H1 (cell line): ENCODE measurements at regions not wholly inside any gene's neighbourhood (a gene's known extent, or its start where the extent isn't known, plus 50 kb on each side); places are given as distances from the start of the nearest gene placed in this dataset.

Source experiments
- POLR2AphosphoS5 ChIP-seq: IDR thresholded peaks from 2 replicates; pipeline ENCODE4 v1.6.1; 2011; ENCODE audit warnings: low read depth, low read length
- YY1 ChIP-seq: IDR thresholded peaks from 2 replicates; pipeline ENCODE4 v1.6.1; 2011; ENCODE audit warnings: low read depth, mild to moderate bottlenecking, low read length
- ZNF274 ChIP-seq: IDR thresholded peaks from 2 replicates; pipeline ENCODE4 v1.7.0; 2012; ENCODE audit warnings: low read length, borderline replicate concordance; ENCODE audit errors: extremely low read depth

DNA sequence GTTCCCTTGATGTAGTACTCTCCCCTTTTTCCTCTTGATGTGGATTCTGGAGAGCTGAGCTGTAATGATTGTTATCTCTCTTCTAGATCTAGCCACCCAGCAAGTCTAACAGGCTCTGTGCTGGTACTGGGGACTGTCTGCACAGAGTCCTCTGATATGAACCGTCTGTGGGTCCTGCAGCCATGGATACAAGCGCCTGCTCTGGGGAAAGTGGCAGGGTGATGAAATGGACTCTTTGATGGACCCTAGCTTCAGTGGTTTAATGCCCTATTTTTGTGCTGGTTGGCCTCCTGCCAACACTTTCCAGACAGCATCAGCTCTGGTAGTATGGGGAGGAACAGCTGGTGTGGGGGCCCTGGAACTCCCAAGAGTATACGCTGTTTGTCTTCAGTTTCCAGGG, 216.3 kb downstream of the ADGRG6 start (continued):
- TF ChIP-seq YY1 (no peak), ZNF274 (no peak), POLR2AphosphoS5 (no peak)
